SH-SY5Y (cell line): ENCODE measurements at regions not wholly inside any gene's neighbourhood (a gene's known extent, or its start where the extent isn't known, plus 50 kb on each side); places are given as distances from the start of the nearest gene placed in this dataset.
A peak's percentile ranks its signal among the peaks of the same experiment; 100 is the strongest.

Experiments
- GATA2 ChIP-seq: IDR thresholded peaks from 2 replicates; pipeline ENCODE4 v1.6.1; 2011; ENCODE audit warnings: mild to moderate bottlenecking, low read depth, low read length
- GATA3 ChIP-seq: IDR thresholded peaks from 2 replicates; pipeline ENCODE4 v1.6.1; 2011; ENCODE audit warnings: low read depth, mild to moderate bottlenecking, low read length, moderate library complexity

DNA sequence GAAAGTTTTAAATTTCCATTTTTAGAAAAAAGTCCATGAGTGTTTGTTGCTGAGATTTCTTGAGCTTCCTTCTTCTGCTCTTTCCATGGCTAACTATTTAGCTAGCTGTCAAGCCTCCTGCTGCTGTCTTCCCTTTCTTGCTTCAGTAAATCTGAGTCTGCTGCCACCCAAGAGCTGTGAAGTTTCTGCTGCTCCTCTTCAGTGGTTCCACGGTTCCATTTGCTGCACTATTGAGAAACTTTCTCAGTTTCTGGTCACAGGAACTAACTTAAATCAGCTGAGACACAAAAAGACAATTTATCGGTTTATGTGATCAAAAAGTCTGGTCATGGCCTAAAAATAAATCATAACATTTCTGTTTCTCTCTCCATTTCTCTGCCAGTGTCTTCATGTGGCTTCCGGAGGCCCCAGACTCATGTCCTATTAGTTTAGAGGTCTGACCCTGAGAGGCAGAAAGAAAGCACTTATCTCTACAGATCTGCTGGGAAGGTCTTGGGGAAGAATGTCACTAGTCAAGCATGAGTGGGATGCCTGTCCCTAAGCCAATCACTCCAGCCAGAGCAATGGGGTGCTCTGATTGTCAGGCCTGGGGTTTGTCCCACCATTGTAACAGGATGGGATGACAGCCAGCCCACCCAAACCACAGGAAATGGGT is 73.0 kb upstream of the ARL4C start:
- TF ChIP-seq GATA3 (no peak), GATA2 (no peak)

- TF ChIP-seq GATA2 (no peak), GATA3 (no peak)
Measured at GRCh38 chr2:234566622-234567021, 69.7 kb upstream of the ARL4C start.

DNA sequence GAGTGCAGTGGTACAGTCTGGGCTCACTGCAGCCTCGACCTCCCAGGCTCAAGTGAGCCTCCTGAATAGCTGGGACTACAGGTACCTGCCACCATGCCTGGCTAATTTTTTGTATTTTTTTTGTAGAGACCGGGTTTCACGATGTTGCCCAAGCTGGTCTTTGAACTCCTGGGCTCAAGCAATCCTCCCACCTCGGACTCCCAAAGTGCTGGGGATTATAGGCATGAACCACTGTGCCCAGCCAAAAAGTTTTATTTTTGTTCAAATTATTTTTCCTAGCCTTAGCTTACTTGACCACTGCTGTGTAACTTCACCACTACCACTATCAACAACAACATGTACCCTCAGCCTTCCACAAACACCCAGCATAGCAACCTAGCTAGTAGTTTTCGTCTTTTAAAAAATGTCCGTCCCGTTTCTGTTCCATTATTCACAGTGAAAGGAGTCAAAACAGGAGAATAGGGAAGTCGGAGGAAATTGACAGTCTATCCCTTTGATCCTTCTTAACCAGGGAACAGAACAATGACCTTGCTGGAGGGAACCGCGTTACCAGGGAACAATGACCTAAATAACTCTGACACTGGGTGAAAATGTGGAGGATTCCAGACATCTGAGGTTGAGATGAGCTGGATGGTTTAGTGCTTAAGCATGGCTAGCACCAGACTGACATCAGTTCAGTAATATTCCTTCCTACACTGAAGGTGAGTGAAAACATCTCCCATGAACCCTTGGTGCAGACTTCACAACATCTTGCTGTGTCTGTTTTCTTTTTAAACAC is 69.2 kb upstream of the ARL4C start:
- TF ChIP-seq GATA3 (no peak), GATA2 (no peak)

DNA sequence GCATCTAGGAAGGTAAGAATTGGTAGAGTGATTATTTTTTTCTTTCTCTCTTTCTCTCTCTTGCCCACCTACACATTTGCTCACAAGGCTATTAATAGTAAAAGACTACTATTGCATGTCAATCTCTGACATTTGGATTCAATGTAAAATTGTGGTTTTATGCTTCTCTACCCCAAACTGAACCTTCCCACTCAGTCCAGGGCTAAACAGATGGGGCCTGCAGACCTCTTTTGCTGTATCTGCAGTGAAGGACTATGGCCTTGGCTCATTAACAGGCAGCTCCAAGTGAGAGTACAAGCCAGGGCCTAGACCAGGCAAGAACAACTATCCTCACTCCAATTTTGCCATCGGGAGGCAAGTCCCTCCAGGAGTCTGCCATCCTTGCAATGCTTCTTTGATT is 68.3 kb upstream of the ARL4C start:
- TF ChIP-seq GATA3 (no peak), GATA2 (no peak)

DNA sequence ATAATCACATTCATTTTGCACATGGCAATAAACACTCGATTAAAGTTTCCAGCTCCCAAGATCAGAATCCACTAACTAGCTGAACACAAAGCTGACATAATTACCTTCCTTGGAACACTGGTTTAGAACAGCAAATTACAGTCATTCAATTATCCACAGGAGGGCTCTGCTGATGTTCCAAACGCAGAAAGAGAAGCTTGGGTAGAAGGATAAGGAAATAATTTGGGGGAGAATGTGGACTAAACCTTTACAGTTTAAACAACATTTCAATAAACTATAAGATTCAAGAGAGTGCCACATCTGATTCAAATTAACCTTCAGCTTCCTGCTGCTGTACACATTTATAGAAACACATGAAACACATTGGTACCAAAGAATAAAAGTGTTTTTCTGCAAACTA is 67.8 kb upstream of the ARL4C start:
- no peak for TF ChIP-seq GATA2
- TF ChIP-seq GATA3, result no peak

- TF ChIP-seq GATA3 (no peak), GATA2 (no peak)
Measured at GRCh38 chr2:234559609-234560008, 62.7 kb upstream of the ARL4C start.

DNA sequence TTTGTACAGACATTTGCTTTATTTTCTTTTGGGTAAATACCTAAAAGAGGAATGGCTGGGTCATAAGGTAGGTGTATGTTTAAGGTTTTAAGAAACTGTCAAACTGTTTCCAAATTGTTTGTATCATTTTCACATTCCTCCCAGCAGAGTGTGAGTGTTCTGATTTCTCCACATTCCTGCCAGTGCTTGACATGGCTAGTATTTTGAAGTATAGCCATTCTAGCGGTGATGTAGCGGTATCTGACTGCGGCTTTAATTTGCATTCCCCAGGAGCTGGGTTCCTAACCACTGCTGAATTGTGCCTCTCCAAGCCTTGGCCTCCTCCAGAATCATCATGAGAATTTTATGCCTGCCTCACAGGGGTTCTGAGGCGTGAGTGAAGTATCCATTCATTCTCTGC is 61.8 kb upstream of the ARL4C start:
- TF ChIP-seq GATA2 (no peak), GATA3 (no peak)

GRCh38 chr2:234556848-234557573 is 60.1 kb upstream of the ARL4C start:
- TF ChIP-seq GATA2, result no peak
- no peak for TF ChIP-seq GATA3

DNA sequence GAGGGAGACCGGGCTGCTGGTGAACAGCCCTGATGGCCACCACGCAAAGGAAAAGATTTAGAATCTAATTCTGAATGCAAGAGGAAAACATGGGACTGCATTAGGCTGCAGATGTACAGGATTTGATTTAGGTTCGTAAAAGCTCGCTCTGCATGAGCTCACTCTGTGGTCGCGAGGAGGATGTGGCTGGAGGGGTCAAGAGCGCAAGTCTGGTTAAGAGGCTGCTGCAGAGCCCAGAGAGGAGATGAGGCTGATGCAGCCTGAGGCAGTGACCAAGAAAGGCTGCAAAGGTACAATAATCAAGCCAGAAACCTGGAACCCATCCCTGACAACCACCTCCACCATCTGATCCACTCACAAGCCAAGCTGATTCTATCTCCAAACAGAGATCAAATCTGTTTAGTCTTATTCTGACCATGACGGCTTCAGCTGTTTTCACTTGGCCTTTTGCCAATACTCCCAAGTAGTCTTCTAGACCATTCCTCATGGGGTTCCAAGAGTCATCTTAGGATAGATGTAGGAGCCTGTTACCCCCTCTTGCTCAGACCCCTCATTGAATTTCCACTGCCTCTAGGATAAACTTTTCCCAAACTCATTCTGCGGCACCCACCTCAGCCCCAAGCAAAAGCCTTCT is 58.9 kb upstream of the ARL4C start:
- peak; percentile 80 for TF ChIP-seq GATA2
- TF ChIP-seq GATA3, result peak; percentile 71

DNA sequence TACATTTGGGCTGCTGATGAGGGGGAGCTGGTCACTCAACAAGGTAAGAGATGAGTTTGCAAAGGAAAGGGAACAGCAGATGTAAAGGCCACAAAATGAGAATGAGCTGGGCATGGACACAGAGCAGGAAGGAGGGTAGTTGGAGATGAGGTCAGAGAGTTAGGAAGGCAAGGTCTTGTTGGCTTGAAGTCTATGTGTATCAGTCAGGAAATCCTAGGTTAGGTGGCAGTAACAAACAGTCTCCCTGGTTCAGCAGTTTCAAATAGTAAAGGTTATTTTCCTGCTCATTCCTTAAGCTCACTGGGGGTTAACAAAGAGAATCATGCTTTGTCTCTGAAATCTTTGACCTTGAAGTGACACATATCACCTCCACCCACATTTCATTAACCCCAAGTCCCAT is 58.3 kb upstream of the ARL4C start:
- TF ChIP-seq GATA2 (no peak), GATA3 (no peak)

DNA sequence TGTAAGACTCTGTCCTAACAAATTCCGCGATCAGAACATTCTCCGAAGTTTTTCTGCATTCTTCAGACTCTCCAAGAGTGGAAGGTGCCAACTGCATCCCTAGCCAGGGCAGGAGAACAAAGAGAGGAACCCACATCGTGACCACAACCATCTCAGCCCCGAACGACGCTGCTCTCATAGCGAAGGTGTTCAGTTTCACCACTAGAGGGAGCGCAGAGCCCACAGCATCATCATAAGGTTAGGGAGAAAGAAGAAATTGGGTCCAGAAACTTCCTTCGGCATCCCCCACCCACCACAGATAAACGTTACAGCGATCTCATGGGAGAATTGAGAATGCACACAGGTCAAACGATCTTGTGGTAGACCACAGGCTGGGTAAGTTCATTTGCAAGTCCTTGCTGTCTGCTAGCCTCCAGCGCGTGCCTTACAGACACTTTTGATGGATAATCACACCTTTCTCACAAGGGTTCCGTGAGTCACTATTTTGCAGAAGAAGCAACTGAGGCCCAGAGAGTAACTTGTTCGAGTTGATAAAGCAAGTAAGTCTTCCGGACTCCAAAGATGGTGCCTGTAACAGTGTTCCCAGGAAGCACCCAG is 53.7 kb upstream of the ARL4C start:
- TF ChIP-seq GATA2, result no peak
- TF ChIP-seq GATA3, result no peak

DNA sequence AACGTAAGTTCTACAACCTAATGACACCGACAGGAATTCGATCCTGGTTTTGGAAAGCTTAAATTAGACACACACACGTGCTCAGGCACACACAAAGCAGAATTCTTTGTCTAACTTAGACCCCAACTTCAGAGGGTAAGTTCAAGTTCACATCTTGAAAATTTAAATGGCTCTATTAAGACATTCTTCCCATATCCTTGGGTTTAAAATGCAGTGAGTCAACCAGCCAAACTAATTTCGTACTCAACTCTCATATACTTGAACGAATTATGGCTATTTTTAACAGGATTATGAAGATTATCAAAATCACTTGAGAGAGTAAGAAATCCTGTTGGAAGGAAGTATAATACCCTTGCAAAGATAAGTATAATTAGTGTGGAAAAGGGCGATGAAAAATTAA is 53.2 kb upstream of the ARL4C start:
- TF ChIP-seq GATA2 (no peak), GATA3 (no peak)

DNA sequence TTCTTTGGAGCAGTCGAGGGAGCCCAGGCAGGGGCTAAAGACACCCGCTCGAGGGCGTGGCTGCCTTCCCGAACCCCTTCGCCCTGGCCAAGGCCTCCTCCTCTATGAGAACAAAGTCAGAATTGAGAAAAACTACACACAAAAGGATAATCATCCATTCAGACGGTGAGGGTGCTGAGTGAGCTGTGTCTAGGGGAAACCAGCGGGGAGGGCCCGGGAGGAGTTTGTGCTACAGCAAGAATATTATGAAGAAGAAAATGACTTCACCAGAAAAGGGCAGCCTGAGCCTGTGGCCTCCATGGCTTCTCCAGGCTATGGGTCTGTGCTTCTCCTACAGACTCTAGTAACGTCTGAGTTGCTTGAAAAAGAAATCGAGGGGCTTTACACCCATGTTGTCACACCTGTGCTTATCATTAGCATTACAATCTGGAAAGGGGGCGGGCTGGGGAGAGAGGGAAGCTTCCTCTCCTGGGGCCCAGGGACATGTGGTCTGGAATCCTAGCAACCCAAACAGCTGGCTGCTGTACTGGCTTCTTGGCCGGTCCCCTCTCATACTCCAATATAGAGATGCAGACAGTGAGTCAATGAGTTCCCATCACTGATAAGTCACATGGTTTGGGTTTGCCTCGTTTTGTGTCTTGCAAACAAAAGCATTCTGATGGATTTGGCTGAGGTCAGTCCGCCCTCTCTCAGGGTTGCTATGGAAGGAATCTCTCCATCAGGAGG is 52.0 kb upstream of the ARL4C start:
- no peak for TF ChIP-seq GATA3
- TF ChIP-seq GATA2, result no peak

DNA sequence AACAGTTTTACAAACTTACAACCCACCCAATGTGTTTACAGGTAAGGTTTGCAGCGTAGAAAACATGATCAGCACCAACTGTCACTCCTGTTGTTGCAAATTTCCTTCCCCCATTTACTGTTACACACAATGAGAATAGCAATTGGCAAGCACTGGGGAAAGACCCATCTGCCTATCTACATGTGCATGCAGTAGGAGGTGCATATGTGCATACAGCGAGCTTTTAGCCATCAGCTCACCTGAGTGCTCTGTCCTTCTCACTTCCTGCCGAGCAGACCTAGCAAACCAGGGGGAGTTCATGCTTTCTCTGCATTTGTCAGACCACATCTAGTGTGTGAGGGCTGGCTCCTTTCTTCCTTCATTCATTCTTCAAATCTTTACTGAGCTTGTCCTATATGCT is 49.9 kb upstream of the ARL4C start:
- TF ChIP-seq GATA2 (no peak), GATA3 (no peak)
